ENCODE measurements at regions not wholly inside any gene's neighbourhood (a gene's known extent, or its start where the extent isn't known, plus 50 kb on each side); places are given as distances from the start of the nearest gene placed in this dataset.

DNA sequence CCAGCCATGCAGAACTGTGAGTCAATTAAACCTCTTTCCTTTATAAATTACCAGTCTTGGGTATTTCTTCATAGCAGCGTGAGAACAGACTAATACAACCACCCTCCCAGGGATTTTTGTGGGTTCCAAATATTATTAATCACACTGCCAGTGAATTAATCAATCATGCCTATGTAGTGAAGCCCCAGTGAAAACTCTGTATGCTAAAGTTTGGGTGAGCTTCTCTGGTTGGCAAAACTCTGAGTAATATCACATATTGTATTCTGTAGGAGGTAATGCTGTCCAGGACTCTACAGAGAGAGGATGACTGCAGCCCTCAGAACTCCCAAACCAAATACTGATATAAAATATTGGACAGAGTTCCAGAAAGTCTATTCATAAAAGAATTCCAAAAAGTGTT, 216.9 kb downstream of the RPAP3 start:
- H3K4me2 ChIP-seq: no peak overlapping the region
- H3F3A ChIP-seq (replicated peaks; ENCODE audit: low read depth): no peaks in the 10 kb centered on the region
- H4K20me1 ChIP-seq (replicated peaks; ENCODE audit: insufficient read depth): no peaks in the 10 kb centered on the region
- no peak for TF ChIP-seq EZH2phosphoT487 (IDR thresholded peaks at IDR 0.05; ENCODE audit: unreplicated experiment)
- no peak for TF ChIP-seq STAT1 (IDR thresholded peaks at IDR 0.05; ENCODE audit: unreplicated experiment)
- no peak for TF ChIP-seq ZNF331 (CRISPR knock-in tag; IDR thresholded peaks at IDR 0.05; ENCODE audit: low read depth)
- no peak for TF ChIP-seq ETS1 (IDR thresholded peaks at IDR 0.05)
- TF ChIP-seq, protein P1, sequence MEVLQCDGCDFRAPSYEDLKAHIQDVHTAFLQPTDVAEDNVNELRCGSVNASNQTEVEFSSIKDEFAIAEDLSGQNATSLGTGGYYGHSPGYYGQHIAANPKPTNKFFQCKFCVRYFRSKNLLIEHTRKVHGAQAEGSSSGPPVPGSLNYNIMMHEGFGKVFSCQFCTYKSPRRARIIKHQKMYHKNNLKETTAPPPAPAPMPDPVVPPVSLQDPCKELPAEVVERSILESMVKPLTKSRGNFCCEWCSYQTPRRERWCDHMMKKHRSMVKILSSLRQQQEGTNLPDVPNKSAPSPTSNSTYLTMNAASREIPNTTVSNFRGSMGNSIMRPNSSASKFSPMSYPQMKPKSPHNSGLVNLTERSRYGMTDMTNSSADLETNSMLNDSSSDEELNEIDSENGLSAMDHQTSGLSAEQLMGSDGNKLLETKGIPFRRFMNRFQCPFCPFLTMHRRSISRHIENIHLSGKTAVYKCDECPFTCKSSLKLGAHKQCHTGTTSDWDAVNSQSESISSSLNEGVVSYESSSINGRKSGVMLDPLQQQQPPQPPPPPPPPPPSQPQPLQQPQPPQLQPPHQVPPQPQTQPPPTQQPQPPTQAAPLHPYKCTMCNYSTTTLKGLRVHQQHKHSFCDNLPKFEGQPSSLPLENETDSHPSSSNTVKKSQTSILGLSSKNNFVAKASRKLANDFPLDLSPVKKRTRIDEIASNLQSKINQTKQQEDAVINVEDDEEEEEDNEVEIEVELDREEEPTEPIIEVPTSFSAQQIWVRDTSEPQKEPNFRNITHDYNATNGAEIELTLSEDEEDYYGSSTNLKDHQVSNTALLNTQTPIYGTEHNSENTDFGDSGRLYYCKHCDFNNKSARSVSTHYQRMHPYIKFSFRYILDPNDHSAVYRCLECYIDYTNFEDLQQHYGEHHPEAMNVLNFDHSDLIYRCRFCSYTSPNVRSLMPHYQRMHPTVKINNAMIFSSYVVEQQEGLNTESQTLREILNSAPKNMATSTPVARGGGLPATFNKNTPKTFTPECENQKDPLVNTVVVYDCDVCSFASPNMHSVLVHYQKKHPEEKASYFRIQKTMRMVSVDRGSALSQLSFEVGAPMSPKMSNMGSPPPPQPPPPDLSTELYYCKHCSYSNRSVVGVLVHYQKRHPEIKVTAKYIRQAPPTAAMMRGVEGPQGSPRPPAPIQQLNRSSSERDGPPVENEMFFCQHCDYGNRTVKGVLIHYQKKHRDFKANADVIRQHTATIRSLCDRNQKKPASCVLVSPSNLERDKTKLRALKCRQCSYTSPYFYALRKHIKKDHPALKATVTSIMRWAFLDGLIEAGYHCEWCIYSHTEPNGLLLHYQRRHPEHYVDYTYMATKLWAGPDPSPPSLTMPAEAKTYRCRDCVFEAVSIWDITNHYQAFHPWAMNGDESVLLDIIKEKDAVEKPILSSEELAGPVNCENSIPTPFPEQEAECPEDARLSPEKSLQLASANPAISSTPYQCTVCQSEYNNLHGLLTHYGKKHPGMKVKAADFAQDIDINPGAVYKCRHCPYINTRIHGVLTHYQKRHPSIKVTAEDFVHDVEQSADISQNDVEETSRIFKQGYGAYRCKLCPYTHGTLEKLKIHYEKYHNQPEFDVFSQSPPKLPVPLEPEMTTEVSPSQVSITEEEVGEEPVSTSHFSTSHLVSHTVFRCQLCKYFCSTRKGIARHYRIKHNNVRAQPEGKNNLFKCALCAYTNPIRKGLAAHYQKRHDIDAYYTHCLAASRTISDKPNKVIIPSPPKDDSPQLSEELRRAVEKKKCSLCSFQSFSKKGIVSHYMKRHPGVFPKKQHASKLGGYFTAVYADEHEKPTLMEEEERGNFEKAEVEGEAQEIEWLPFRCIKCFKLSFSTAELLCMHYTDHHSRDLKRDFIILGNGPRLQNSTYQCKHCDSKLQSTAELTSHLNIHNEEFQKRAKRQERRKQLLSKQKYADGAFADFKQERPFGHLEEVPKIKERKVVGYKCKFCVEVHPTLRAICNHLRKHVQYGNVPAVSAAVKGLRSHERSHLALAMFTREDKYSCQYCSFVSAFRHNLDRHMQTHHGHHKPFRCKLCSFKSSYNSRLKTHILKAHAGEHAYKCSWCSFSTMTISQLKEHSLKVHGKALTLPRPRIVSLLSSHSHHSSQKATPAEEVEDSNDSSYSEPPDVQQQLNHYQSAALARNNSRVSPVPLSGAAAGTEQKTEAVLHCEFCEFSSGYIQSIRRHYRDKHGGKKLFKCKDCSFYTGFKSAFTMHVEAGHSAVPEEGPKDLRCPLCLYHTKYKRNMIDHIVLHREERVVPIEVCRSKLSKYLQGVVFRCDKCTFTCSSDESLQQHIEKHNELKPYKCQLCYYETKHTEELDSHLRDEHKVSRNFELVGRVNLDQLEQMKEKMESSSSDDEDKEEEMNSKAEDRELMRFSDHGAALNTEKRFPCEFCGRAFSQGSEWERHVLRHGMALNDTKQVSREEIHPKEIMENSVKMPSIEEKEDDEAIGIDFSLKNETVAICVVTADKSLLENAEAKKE (CRISPR knock-in tag; IDR thresholded peaks at IDR 0.05): no peak
- TF ChIP-seq EZH2 (IDR thresholded peaks at IDR 0.05; ENCODE audit: low read depth, unreplicated experiment): no peak
- no peak overlapping the region for H3K27ac ChIP-seq (ENCODE audit: low read depth)
- no peaks in the 10 kb centered on the region for H3K27me3 ChIP-seq (ENCODE audit: insufficient read depth)
- H3K4me1 ChIP-seq (ENCODE audit: insufficient read depth): no peaks in the 10 kb centered on the region
- Mint-ChIP-seq H3K4me3 (no peak overlapping the region), H3K4me1 (no peaks in the 10 kb centered on the region), H3K9me3 (peaks cover 26% of the 10 kb centered on the region), H3K36me3 (ENCODE audit: low read depth) (peaks cover 7% of the 10 kb centered on the region; the same call in 1 of the 3 replicates), H3K27ac (no peak overlapping the region), H3K27me3 (ENCODE audit: insufficient read depth, low read depth, poor library complexity) (peaks cover 2% of the 10 kb centered on the region)
- peaks cover 5% of the 10 kb centered on the region for H3K9me2 ChIP-seq (ENCODE audit: insufficient read depth)
- ATAC-seq (no peak), DNase-seq (ENCODE audit: low spot score) (no peak)
- no peak overlapping the region for H3K4me3 ChIP-seq
- H3K36me3 ChIP-seq (ENCODE audit: insufficient read depth): peaks cover 5% of the 10 kb centered on the region; the same call in 1 of the 2 replicates
- no peak overlapping the region for H2AFZ ChIP-seq
- no peaks in the 10 kb centered on the region for H3K79me2 ChIP-seq (replicated peaks; ENCODE audit: insufficient read depth)

All from GM23338 (cell line).